ENCODE measurements at regions not wholly inside any gene's neighbourhood (a gene's known extent, or its start where the extent isn't known, plus 50 kb on each side); places are given as distances from the start of the nearest gene placed in this dataset.
"Not testable (repeated sequence)": the region's sequence is repeated elsewhere in the genome, so short reads cannot be mapped to it uniquely, and the experiment has no call there.

- no peak for DNase-seq
These were observed 85.0 kb downstream of the MYCN start for GRCh38 chr2:16025211-16025875.

DNA sequence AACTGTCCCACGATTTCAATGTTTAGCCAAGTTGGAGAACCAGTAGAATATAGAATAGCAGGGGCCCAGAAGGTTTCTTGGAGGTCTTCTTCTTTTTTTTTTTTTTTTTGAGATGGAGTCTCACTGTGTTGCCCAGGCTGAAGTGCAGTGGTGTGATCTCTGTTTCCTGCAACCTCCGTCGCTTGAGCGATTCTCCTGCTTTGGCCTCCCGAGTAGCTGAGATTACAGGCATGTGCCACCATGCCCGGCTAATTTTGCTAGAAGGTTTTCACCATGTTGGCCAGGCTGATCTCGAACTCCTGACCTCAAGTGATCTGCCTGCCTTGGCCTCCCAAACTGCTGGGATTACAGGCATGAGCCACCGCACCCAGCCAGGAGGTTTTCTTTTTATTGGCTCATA, 84.3 kb downstream of the MYCN start:
- not testable (repeated sequence) for DNase-seq

DNA sequence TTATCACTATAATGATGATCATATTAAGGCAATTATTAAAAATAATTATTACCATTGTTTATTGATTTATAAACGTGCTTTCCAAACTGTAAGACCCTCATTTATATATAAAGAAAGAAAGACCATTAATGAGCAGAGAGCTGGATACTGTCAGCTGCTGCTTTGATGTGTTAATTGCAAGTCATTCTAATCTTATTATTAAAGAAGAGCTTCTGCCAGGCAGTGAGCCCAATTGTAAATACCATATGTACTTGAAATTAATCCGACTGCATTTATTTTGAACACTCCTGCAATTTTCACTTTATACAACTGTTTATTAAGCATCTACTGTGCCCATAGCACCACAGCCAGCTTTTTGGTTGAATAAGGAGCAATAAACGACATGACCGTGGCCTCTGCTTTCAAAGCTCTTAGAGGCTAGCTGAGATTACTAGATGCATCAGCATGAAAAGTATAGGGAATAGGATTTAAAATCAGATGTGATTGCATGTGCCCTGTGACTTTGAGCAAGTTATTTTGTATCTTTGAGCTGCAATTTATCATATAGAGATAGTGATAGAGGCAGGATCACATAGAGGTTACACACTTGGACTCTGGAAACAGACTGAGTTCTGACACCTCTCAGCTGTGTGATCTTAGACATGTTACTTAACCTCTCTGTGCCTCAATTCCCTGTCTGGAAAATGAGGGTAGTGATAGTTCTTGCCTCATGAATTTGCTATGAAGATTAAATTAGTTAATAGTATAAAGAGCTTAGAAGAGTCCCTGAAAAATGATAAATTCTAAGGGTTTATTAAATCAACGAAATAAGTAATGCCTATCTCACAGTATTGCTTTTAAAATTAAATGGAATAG, 83.4 kb downstream of the MYCN start:
- no peak for DNase-seq

GRCh38 chr2:16022548-16023240, 82.3 kb downstream of the MYCN start:
- no peak for DNase-seq

DNA sequence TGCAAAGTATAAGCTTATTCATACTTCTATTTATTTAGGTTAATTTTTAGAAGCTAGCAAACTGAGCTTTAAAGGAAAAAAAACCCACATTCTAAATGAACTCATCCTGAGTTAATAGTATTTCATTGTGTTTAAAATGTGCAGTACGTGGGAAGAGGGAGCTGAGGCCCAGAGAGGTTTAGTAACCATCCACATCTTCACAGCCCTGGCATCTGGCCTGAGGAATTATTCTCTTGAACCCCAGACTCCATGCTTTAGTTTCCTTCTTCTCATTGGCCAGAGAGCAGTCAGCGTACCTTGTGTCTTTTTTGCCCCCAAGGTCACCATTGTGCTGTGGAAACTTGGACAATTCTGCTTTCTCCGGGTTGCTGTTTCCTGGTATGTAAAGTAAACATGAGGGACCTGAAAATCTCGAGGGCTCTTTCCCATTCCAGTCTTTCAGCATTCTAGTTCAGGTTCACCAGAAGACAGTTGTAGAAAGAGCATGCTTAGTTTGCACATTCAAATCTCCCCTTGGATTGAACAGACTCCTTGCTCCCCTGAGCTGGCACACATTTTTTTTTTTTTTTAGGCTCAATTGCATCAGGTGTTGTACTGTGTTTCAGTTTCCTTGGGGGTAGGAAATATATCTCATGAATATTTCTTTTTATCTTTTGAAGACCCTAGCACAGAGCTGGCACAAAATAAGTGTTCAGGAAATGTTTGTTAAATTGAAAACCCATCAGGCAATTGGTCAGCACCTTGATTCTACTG, 81.4 kb downstream of the MYCN start:
- DNase-seq, result no peak

- DNase-seq, result no peak
These were observed 80.1 kb downstream of the MYCN start for GRCh38 chr2:16020389-16021008.

DNA sequence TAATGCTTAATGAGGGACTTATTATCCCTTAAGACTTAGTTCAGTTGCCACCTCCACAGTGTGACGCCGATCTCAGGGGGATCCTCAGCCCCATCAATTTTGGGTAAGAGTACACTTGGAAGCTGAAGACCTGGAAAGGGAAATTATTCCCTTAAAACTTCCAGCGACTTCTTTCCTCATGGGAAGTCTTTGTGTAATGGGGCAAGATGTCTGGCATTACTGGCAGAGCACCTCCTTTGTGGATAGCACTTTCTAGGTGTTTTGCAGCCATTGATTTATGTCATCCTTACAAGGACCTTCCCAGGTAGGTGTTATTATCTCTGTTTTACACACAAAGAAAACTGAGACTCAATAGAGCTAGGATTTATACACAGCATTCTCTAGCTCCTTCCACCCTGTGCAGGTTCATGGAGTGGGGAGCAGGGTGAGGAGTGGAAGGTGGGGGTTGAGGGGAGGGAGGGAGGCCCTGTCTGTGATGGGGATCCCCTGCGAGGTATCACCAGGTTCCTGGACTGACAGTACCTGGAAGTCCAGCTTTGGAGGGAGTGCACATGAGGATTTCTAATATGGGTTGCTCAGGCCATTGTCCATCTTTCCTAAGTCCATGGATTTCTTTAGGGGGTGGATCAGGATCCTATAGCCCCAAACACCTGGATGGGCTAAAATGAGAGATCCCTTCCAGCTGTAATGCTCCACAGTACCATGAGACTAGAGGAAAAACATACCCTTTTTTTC, 79.4 kb downstream of the MYCN start:
- DNase-seq, result no peak

- no peak for DNase-seq
These were observed 78.7 kb downstream of the MYCN start for GRCh38 chr2:16019060-16019480.

DNA sequence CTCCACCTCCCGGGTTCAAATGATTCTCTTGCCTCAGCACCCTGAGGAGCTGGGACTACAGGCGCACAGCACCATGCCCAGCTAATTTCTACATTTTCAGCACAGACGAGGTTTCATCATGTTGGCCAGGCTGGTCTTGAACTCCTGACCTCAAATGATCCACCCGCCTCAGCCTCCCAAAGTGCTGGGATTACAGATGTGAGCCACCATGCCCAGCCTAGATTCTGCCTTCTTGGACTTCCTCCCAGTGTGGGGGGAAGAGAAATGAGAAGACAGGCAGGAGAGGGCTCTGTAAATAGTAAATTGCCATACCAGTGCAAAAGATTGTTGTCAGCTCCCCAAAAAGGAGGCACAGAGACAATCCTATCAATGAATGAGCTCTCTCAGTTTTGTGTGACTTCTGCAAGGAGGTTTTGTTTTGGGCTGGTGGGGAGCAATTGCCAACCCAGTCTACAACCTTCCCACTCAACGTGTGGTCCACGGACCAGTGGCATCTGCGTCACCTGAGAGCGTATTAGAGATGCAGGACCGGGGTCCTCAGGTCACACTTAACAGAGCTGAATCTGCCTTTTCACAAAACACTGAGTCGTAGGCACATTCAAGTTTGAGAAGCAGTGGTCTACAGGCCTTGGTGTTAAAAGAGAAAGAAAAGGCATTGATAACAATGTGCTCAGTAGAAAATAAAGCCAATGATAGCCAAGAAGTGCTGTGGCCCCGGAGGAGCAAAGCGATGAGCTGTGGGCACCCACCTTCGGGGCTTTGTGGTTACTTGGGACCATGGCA, 78.1 kb downstream of the MYCN start:
- DNase-seq, result no peak

DNA sequence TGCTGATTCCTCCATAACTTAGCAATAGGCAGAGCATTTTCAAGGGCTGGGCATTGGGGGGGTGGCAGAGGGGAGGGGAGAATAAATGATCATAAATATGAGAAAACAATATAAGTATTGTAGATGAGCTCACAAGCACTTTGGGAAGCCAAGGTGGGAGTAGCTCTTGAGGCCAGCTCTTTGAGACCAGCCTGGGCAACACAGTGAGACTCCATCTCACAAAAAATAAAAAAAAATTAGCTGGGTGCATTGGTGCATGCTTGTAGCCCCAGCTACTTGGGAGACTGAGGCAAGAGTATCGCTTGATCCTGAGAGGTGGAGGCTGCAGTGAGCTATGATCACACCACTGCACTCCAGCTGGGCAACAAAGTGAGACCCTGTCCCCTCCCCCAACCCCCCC, 75.9 kb downstream of the MYCN start:
- DNase-seq, result no peak

DNA sequence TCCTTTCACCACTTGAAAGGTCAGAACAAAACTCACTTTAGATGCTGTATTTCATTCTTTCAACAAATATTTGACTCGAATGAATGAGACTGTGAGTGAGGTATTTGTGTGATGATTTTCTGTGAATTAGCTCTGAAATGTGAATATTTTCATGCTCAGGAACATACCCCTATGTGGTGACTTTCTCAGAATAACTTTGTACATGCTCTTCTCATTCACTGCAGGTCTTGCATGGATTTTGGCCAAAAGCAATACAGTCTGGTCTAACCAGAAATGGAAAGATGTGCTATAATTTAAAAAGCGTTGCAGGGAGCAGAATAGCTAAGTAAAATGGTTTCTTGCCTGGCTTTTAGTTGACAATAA, 75.5 kb downstream of the MYCN start:
- no peak for DNase-seq

GRCh38 chr2:16015210-16015902, 75.0 kb downstream of the MYCN start:
- no peak for DNase-seq

GRCh38 chr2:16014802-16015201, 74.5 kb downstream of the MYCN start:
- DNase-seq, result no peak

- DNase-seq, result no peak
These were observed 73.9 kb downstream of the MYCN start for GRCh38 chr2:16014041-16014787.

DNA sequence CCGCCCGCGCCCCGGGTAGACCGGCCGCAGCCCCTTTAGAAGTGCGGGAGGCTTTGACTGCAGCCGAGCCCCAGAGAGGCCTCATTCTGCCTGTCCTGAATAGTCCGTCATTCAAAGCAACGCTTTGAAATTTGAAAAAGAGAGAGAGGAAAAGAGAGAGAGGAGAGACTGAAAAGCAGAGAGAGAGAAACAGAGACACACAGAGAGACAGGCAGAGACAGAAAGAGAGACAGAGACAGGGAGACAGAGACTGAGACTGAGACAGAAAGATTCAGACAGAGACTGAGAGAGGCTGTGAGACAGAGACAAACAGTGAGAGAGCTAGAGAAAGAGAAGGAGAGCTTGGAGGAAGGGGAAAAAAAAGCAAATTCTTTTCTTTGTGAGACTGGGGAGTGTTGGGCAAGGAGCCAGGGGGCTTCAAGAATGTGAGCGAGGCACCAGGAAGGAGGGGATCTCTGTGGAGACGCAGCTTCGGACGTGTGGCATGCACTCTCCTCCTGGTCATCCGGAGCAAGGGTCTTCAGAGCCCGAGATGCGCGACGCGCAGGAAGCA, 73.1 kb downstream of the MYCN start:
- DNase-seq, result no peak

DNA sequence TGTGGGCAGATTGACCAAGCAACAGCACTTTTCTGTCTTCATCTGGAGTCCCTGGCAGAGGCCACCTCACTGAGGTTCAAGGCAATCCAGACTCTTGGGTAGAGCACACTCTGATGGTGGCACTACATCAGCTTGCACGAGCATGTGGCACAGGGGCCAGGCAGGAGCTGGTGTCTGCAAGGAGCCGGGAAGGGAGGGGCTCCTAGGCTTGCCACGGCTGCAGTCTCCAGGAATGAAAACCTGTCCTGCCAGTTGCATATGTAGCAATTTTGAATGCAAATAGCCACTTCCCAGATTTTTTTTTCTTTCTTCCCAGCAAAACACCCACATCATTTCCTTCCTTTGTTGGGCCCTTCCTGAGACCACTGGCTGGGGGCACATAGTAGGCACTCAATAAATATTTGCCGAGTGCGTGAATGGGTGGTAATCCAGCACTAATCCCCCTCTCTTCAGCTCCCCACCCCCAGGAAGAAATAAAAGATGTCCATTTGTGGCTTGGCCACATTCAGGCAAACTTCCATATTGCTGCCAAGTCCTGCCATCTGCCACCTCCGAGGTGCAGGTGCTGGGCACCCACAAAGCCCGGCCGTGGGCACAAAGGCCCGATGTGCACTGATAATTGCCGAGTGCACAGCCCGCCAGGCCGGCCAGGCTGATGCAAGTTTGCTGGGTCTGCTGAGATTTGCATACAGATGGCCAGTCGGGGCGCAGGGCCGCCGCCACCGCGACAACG, 72.4 kb downstream of the MYCN start:
- DNase-seq, result no peak

GRCh38 chr2:16012029-16012596, 71.8 kb downstream of the MYCN start:
- no peak for DNase-seq

GRCh38 chr2:16011621-16011960, 71.2 kb downstream of the MYCN start:
- no peak for DNase-seq
